GM23338 (cell line): ENCODE measurements at regions not wholly inside any gene's neighbourhood (a gene's known extent, or its start where the extent isn't known, plus 50 kb on each side); places are given as distances from the start of the nearest gene placed in this dataset.

Source experiments
- ATAC-seq: fragments of 200-7000 bp; cut with Tn5 transposase; 3 replicates; pipeline ENCODE4 v1.9.1; 2020
- DNase-seq: peaks from one replicate; pipeline ENCODE4 v3.0.0-alpha.2; 2015; ENCODE audit warnings: low spot score
- H2AFZ ChIP-seq: fragments of 200-600 bp; sonication (generic); 2 replicates; pipeline ENCODE4 v1.8.0; 2016; ENCODE audit warnings: antibody characterized with exemption, mild to moderate bottlenecking, moderate library complexity
- H3F3A ChIP-seq: fragments of 200-600 bp; sonication (generic); replicated peaks from 2 replicates; pipeline ENCODE4 v1.8.0; 2017; ENCODE audit warnings: antibody characterized with exemption, mixed run types, low read depth
- H3K27ac ChIP-seq: fragments of 200-600 bp; sonication (generic); 2 replicates; pipeline ENCODE4 v1.6.1; 2016; ENCODE audit warnings: low read depth
- H3K27me3 ChIP-seq: fragments of 200-600 bp; sonication (generic); 2 replicates; pipeline ENCODE4 v1.8.0; 2016; ENCODE audit warnings: mild to moderate bottlenecking, mixed run types, moderate library complexity; ENCODE audit not compliant: insufficient read depth
- H3K36me3 ChIP-seq: fragments of 200-600 bp; sonication (generic); 2 replicates; pipeline ENCODE4 v1.8.0; 2016; ENCODE audit warnings: mild to moderate bottlenecking; ENCODE audit not compliant: insufficient read depth
- H3K4me1 ChIP-seq: fragments of 200-600 bp; sonication (generic); 2 replicates; pipeline ENCODE4 v1.8.0; 2016; ENCODE audit warnings: mild to moderate bottlenecking, moderate library complexity; ENCODE audit not compliant: insufficient read depth
- H3K4me2 ChIP-seq: fragments of 200-600 bp; sonication (generic); 2 replicates; pipeline ENCODE4 v1.7.1; 2017; ENCODE audit warnings: mixed run types
- H3K4me3 ChIP-seq: fragments of 200-600 bp; sonication (generic); 2 replicates; pipeline ENCODE4 v1.6.1; 2016; ENCODE audit warnings: mixed run types
- H3K79me2 ChIP-seq: fragments of 200-600 bp; sonication (generic); replicated peaks from 2 replicates; pipeline ENCODE4 v1.8.0; 2017; ENCODE audit warnings: mild to moderate bottlenecking; ENCODE audit not compliant: insufficient read depth
- H3K9me2 ChIP-seq: fragments of 200-600 bp; sonication (generic); 2 replicates; pipeline ENCODE4 v1.8.0; 2017; ENCODE audit not compliant: insufficient read depth
- H4K20me1 ChIP-seq: fragments of 200-600 bp; sonication (generic); replicated peaks from 2 replicates; pipeline ENCODE4 v1.8.0; 2017; ENCODE audit warnings: mild to moderate bottlenecking; ENCODE audit not compliant: insufficient read depth
- H3K27ac Mint-ChIP-seq: 2 replicates; pipeline ENCODE4 v1.8.0; 2020; ENCODE audit warnings: inconsistent platforms, mild to moderate bottlenecking, moderate library complexity, mixed read lengths
- H3K27me3 Mint-ChIP-seq: 3 replicates; pipeline ENCODE4 v1.8.0; 2022; ENCODE audit warnings: low read depth, mild to moderate bottlenecking, moderate library complexity, mixed read lengths, inconsistent platforms; ENCODE audit not compliant: insufficient read depth, poor library complexity
- H3K36me3 Mint-ChIP-seq: 3 replicates; pipeline ENCODE4 v1.8.0; 2021; ENCODE audit warnings: low read depth, mild to moderate bottlenecking, inconsistent platforms, moderate library complexity, mixed read lengths
- H3K4me1 Mint-ChIP-seq: 3 replicates; pipeline ENCODE4 v1.8.0; 2020; ENCODE audit warnings: mild to moderate bottlenecking, inconsistent platforms, mixed read lengths
- H3K4me3 Mint-ChIP-seq: 3 replicates; pipeline ENCODE4 v1.8.0; 2021; ENCODE audit warnings: moderate library complexity, mild to moderate bottlenecking, inconsistent platforms, mixed read lengths
- H3K9me3 Mint-ChIP-seq: 3 replicates; pipeline ENCODE4 v1.8.0; 2020; ENCODE audit warnings: moderate library complexity, mild to moderate bottlenecking, inconsistent platforms, mixed read lengths
- CREB1 ChIP-seq: fragments of 250-450 bp; sonication (Bioruptor Pico); IDR thresholded peaks from 2 replicates; pipeline ENCODE4 v1.5.0; 2020; ENCODE audit warnings: low read depth, mild to moderate bottlenecking, moderate library complexity
- CTCF ChIP-seq, 2 experiments: fragments of 200-600 bp in 1 of 2; sonication (generic) in 1 of 2; conservative IDR thresholded peaks; 2 replicates each; pipeline versions ENCODE4 v1.5.1 to v1.6.1; 2016 to 2017; ENCODE audit warnings: antibody characterized with exemption in 2 of 2, low read depth in 2 of 2, mild to moderate bottlenecking in 2 of 2, moderate library complexity in 1 of 2
- ETS1 ChIP-seq: IDR thresholded peaks from 2 replicates; pipeline ENCODE4 v1.6.1; 2016; ENCODE audit warnings: antibody characterized with exemption
- EZH2 ChIP-seq: fragments of 200-600 bp; sonication (generic); IDR thresholded peaks from one replicate; pipeline ENCODE4 v1.8.0; 2017; ENCODE audit warnings: antibody characterized with exemption, mild to moderate bottlenecking, low read depth; ENCODE audit not compliant: unreplicated experiment
- EZH2phosphoT487 ChIP-seq: fragments of 200-600 bp; sonication (generic); IDR thresholded peaks from one replicate; pipeline ENCODE4 v1.8.1; 2018; ENCODE audit warnings: antibody characterized with exemption; ENCODE audit not compliant: unreplicated experiment
- NANOG ChIP-seq: IDR thresholded peaks from 2 replicates; pipeline ENCODE4 v1.6.1; 2016; ENCODE audit warnings: antibody characterized with exemption, borderline replicate concordance
- REST ChIP-seq: IDR thresholded peaks from one replicate; pipeline ENCODE4 v1.6.1; 2018; ENCODE audit warnings: antibody characterized with exemption; ENCODE audit not compliant: unreplicated experiment
- STAT1 ChIP-seq: IDR thresholded peaks from one replicate; pipeline ENCODE4 v1.6.1; 2016; ENCODE audit warnings: antibody characterized with exemption; ENCODE audit not compliant: unreplicated experiment
- ZNF331 ChIP-seq: fragments of 250-450 bp; sonication (Bioruptor Pico); IDR thresholded peaks from 2 replicates; pipeline ENCODE4 v1.5.0; 2020; ENCODE audit warnings: low read depth, mild to moderate bottlenecking, moderate library complexity
- ZNF462 ChIP-seq: fragments of 250-450 bp; sonication (Bioruptor Pico); IDR thresholded peaks from 2 replicates; pipeline ENCODE4 v1.5.0; 2020; ENCODE audit warnings: mild to moderate bottlenecking, moderate library complexity

DNA sequence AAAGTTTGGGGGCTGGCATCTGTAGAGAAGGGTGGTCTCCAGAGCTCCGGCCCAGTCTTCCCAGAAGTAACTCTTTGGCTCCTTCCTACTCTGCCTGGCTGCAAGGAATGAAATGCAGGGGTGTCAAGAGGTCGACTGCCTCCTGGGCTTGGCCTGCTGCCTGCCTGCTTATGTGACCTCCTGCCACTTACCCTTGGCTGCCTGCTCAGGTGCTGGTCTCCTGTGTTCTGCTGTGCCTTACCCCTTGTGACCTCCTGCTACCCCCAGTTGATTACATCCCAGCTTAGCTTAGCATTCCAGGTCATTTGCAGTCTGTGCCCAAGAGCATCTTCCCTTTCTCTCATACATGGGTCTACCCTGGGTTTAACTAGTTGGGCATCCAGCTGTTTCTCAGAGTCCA, 180.2 kb downstream of the PTPN20 start:
- no peaks in the 10 kb centered on the region for H3F3A ChIP-seq
- Mint-ChIP-seq H3K27ac (no peak overlapping the region), H3K36me3 (no peaks in the 10 kb centered on the region; the same call in 2 of the 3 replicates), H3K4me1 (peaks cover 4% of the 10 kb centered on the region; the same call in 2 of the 3 replicates), H3K27me3 (peaks cover 5% of the 10 kb centered on the region), H3K4me3 (no peak overlapping the region), H3K9me3 (peaks cover 17% of the 10 kb centered on the region)
- no peaks in the 10 kb centered on the region for H4K20me1 ChIP-seq
- no peaks in the 10 kb centered on the region for H3K4me1 ChIP-seq
- TF ChIP-seq ETS1 (no peak), CREB1 (no peak), ZNF462 (CRISPR knock-in tag) (no peak)
- H2AFZ ChIP-seq: no peak overlapping the region
- H3K9me2 ChIP-seq: peaks cover 11% of the 10 kb centered on the region; the same call in 1 of the 2 replicates
- no peaks in the 10 kb centered on the region for H3K36me3 ChIP-seq
- DNase-seq (no peak), ATAC-seq (no peak)
- no peaks in the 10 kb centered on the region for H3K27me3 ChIP-seq
- no peak overlapping the region for H3K27ac ChIP-seq
- no peaks in the 10 kb centered on the region for H3K79me2 ChIP-seq
- H3K4me2 ChIP-seq: no peak overlapping the region
- H3K4me3 ChIP-seq: no peak overlapping the region

- no peak overlapping the region for H3K4me3 Mint-ChIP-seq
- peaks cover 17% of the 10 kb centered on the region for H3K9me3 Mint-ChIP-seq
- DNase-seq (no peak), ATAC-seq (no peak)
- Histone ChIP-seq H3K36me3 (no peaks in the 10 kb centered on the region), H3K79me2 (no peaks in the 10 kb centered on the region), H3K4me3 (no peak overlapping the region), H2AFZ (no peak overlapping the region), H4K20me1 (no peaks in the 10 kb centered on the region), H3K9me2 (peaks cover 11% of the 10 kb centered on the region; the same call in 1 of the 2 replicates), H3K4me2 (no peak overlapping the region), H3F3A (no peaks in the 10 kb centered on the region), H3K27me3 (no peaks in the 10 kb centered on the region), H3K4me1 (no peaks in the 10 kb centered on the region), H3K27ac (no peak overlapping the region)
- H3K27ac Mint-ChIP-seq: no peak overlapping the region
- H3K4me1 Mint-ChIP-seq: peaks cover 4% of the 10 kb centered on the region; the same call in 2 of the 3 replicates
- no peaks in the 10 kb centered on the region; the same call in 2 of the 3 replicates for H3K36me3 Mint-ChIP-seq
- H3K27me3 Mint-ChIP-seq: peaks cover 5% of the 10 kb centered on the region
- TF ChIP-seq NANOG (no peak), ZNF331 (CRISPR knock-in tag) (no peak), EZH2 (no peak), REST (no peak), STAT1 (no peak), CTCF (conservative IDR thresholded peaks at IDR 0.05; ENCODE audit: low read depth in 2 of 2) (no peak), EZH2phosphoT487 (no peak)
Observed at GRCh38 chr10:47092376-47092775, 181.1 kb downstream of the PTPN20 start.
